ENCODE measurements at regions not wholly inside any gene's neighbourhood (a gene's known extent, or its start where the extent isn't known, plus 50 kb on each side); places are given as distances from the start of the nearest gene placed in this dataset.
"Not testable (repeated sequence)": the region's sequence is repeated elsewhere in the genome, so short reads cannot be mapped to it uniquely, and the experiment has no call there.

DNA sequence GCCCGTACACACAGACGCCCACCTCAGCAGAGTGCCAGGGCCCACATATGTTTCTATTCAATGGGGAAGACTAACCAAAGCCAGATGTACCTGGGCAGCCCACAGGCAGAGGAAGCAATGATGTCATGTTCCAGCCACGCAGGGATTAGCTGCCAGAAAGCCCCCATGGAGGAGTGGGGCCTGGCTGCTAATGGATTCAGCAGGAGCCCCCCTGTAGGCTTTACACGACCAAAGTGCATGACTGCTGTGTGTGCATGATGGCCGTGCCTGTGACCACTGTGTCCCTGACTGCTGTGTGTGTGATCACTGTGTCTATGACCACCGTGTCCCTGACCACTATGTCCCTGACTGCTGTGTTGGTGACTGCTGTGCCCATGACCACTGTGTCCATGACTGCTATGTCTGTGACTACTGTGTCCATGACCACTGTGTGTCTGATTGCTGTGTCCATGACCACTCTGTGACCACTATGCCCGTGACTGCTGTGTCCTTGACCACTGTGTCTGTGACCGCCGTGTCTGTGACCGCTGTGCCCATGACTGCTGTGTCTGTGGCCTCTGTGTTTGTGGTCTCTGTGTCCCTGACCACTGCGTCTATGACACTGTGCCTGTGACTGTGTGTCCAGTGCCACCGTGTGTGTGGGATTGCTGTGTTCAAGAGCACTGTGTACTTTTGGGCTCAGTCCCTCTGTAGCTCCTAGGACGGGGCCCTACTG lies 409.3 kb downstream of the RPS24 start:
- DNase-seq = peak; percentile 77

DNA sequence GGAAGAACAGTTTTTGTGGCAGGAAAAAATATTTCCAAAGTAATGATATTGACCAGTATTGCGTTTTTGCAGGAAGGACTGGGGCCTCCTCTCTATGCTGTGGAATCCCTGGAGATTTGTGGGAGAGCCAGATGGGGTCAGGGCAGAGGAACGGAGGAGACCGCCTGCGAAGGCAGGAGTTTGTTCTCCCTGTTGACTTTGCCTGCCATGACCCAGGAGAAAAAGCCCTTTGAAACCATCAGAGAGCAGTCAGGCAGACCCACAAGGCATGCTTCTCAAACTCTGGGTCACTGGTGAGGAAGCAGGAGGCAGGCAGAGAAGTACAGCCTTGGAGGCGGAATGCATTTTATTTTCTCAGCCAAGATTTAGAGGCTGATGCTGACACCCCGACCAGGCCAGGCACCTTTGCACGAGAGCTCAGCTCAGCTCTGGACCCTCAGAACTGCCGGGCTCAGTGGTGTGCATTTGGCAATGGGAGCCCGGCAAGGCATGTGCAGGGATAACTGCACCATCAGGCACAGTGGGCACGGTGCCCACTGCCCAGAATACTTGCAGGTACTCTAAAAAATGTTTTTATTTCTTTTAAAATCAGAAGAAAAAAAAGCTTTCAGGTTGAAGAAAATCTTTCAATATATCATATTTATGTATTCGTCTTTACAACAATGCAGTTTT lies 410.4 kb downstream of the RPS24 start:
- DNase-seq = no peak

DNA sequence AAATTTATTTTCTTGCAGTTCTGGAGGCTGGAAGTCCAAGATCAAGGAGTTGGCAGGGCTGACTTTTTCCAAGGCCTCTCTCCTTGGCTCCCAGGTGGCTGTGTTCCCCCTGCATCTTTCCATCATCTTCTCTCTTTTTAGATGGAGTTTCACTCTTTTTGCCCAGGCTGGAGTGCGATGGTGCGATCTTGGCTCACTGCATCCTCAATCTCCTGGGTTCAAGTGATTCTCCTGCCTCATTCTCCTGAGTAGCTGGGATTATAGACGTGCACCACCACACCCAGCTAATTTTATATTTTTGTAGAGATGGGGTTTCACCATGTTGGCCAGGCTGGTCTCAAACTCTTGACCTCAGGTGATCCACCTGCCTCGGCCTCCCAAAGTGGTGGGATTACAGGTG lies 411.1 kb downstream of the RPS24 start:
- not testable (repeated sequence) for DNase-seq

DNA sequence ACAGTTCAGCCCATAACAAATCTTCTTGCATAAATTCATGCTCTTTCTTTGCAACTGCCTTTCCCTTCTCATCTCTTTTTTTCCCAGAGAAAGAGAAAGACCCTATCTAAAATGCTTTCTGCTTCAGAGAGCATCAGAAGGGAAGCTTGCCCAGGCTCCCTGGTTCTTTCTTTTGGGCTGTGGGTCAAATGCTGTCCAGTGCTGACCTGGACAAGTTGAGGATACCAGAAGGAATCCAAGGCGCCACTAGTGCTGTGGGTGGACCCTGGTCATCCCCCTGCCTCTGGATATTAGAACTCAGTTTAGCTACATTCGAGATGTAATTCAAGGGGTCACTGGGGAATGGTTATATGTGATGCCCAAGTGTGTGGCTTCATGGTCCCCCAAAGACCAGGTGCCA lies 411.6 kb downstream of the RPS24 start:
- DNase-seq = no peak

DNA sequence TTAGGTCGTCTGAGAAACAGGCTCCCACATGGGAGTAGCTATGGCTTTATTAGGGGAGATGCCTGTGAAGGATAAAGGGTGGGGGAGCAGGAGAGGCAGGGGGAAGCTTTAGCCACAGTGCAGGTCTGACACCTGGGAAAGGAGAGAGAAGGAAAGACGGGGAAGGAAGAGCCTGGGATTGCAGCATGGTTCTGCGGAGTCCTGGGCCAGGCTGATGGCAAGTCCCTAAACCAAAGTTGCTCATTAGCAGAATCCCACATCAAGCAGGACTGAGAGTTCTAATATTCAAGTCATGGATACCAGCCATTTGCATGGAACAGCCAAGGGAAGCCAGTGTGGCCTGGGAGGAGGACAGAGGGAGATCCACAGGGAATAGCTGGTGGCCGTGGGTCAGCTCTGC lies 414.8 kb downstream of the RPS24 start:
- no peak for DNase-seq

DNA sequence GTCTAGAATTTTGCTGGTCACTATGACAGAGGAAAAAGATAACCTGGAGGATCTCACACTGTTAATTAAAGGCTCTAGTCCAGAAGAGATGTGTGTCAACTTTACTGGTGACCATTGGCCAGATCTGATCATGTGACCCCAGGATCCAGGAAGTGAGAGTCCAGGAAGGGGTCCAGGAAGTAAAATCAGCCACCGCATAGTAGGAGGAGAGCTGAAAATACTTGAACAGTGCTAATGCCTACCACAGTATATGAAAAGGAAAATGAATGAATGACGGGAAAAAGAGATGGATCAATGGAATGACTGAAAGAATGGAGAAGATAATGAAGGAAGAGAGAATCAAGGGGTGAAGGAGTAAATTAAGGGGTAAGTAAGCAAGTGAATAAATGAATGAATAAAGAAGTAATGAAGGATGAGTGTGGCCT lies 415.3 kb downstream of the RPS24 start:
- DNase-seq = no peak

DNA sequence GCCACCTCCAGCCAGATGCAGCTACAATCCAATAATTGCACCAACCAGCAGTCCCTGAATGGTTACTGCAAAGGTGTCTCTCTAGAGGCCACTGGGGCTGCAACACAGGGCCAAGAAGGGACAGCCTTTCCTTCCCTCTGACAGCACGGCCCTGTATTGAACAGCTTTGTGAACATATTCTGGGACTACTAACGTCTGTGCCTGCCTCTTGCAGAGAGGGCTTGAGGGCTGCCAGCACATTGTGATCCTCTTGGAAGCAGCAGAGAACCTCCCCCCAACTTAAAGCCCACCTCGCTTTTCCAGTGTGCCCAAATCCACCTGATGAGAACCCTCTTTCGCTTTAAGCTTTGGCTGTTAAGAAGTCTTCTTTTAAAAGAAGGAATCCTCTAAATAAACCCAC lies 415.9 kb downstream of the RPS24 start:
- DNase-seq = no peak

DNA sequence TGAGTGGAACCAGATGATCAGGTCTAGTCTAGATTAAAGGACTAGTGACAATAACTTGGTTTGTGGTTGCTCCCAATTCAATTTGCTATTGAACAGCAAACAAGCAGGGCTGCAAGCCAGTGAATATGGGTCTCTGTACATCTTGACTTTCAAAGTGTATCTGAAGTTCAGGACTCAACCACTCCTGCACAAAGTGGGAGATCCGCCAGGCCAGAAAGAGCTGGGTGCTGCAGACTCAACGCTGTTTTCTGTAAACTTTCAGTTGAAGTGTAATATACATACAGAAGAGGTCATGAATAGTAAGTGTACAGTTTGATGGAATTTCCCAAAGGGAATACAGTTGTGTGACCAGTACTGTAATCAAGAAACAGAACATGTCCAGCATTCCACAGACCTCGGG lies 416.6 kb downstream of the RPS24 start:
- DNase-seq = no peak

DNA sequence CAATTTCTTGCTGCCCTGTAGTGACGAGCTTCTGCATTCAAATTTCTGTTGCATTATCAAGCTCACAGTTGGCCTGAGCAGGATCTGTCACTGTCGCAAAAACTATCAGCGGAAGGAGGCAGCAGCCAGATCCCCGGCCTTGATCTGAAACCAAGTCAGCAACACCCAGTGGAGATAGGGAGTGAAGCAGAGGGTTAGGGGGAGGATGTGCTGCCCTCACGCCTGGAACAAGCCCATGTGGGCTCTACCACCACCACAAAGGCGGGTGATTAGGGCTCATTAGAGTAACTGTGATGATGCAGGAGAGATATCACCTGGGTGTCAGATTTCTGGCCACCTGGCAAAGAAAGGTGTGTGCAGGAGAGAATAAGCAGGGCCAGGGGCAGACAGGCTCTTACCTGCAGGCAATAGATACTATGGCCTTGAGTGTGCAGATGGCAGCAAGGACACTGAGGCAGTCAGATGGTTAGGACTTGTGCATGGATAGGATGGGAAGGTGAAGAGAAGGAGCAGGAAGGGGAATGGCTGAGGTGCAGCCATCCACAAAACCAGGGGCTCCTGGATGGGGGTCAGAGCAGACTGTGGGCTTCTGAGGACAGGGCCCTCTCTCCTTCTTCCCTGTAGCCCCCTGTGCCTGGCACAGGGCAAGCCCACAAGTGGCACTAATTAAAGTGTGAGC lies 417.3 kb downstream of the RPS24 start:
- no peak for DNase-seq

DNA sequence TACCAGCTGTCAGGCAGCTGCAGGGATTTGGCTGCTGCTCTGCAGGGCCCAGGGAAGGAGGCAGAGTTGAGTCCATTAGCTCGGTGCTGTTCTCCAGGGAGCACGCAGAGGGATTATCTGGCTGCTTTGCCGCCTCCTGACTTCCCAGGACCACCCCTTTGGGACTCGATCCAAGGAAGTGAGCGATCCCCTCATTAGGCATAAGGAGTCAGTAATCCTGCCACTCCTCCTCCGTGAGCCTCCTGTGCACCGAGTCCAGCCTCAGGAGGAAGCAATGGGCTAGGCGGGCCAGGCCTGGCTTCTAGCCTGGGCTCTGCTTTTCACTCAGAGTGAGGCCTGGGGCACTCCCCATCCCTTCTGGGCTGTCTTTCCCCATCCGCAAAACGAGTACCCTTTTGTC lies 417.9 kb downstream of the RPS24 start:
- peak; percentile 70 for DNase-seq

DNA sequence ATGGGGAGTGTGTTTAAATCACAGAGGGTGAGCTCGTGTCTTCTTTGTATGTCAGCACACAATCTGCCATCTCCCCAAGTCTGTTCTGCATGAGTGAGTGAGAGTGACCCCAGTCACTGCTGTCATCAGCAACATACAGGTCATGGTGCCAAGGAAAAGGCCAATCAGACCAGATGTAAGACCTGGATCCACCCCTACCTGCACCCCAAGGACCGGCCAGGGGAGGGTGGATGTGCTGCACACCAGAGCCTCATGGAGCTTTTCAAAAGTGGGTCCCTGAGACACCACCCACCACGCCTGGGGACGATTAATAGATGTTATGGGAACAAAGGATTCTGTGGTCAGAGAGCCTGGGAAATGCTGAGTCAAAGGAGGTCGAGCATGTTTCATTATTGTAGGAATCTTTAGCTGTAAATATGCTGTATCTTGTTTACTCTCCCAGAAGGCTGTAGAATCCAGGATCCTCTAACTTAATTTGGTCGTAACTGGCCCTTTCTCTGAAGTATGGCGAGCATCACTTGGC lies 420.5 kb downstream of the RPS24 start:
- peak; percentile 26 for DNase-seq

DNA sequence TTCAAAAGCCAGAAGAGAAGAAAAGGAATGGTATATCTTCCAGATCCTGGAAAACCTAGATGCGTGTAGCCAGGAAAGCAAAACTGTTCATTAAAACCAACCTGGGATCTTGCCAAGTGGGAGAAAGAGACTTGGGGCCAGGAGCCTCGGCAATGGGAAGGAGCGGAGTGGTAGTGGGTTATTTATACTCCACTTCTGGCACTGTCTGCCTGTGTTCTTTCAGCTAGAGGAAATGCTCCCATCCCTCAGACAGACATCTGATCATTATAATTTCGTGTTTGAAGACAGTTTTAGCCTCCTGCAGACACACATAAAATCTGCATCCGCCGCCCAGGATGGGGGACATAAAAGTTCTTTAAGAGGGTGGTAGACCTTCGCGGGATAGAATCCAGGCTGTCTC lies 421.6 kb downstream of the RPS24 start:
- DNase-seq = no peak

DNA sequence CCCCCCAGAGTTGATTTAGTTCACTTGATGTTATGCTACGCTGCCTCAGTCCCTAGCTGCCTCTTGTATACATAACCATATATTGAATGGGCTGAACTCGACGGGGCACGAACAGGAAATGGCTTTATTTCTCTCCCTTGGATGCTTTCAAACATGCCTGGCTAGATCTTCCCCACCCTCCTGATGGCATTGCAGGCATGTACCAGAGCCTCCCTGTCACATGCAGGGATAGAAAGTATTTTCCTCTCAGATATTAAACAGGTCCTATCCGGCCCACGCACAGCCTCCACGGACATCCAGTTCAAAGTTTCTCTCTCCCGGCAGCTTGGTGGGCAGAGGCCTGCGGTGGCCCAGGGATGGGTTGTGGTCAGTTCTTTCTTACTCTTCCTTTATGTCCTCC lies 422.1 kb downstream of the RPS24 start:
- no peak for DNase-seq

DNA sequence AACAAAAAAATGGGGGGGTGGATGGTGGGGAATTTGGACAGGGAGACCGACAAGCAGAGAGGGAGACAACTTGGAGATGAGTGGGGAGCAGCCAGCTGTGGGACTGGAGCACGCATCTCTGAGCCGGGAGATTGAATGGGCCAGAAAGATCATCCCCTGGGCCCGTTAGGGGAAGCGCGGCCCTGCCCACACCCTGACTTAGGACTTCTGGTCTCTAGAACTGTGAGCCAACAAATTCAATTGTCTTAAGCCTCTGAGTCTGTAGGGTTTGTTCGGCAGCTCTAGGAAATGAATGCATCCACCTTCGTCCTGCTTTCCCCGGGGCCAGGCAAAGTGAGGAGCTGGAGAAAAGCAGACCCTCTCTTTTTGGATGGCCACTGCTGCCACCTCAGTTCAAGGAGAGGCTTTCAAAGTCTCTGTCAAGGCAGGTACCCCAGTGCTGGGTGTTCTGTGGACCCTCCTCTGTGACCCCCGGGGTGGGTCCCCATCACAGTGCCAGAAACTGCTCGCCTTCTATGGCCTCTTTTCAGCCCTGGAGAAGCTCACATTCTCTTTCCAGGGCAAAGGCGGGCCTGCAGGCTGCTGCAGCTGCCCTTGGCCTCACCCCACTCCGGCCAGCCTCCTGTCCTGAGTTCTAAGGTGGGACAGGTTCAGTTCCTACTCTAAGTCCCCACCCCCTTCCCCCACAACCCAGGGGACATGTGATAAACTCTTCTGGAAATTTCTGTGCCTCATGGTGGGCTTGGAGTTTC lies 423.2 kb downstream of the RPS24 start:
- DNase-seq = no peak

DNA sequence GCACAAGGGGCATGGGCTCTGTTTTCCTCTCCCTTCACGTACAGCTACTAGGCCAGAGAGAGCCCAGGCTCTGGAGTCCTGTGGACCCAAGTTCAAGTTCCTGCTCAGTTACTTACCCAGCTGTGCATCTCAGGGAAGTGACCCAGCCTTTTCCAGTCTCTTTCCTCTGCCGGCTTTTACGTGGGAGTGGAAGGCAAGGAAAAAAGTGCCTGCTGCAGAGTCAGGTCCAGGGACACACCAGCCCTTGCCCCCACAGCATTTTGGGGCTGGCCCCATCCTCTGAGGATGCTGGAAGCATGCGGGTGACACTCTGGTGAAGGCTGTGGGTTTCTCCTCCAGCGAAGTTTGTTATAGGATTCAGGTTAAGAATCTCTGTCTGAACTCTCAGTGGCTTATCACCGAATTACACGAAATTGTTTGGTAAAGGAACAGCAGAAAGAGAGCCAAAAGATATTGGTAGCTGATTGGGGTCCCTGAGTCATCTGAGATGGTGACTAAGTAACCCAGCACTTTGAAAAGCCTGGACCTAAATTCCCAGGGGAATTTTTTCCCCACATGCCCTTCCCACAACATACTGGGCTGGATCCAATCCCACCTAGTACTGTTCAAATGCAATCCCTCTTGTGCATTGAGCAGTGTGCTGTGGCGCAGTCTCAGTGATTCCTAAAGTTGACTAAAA lies 424.3 kb downstream of the RPS24 start:
- peak; percentile 97 for DNase-seq

DNA sequence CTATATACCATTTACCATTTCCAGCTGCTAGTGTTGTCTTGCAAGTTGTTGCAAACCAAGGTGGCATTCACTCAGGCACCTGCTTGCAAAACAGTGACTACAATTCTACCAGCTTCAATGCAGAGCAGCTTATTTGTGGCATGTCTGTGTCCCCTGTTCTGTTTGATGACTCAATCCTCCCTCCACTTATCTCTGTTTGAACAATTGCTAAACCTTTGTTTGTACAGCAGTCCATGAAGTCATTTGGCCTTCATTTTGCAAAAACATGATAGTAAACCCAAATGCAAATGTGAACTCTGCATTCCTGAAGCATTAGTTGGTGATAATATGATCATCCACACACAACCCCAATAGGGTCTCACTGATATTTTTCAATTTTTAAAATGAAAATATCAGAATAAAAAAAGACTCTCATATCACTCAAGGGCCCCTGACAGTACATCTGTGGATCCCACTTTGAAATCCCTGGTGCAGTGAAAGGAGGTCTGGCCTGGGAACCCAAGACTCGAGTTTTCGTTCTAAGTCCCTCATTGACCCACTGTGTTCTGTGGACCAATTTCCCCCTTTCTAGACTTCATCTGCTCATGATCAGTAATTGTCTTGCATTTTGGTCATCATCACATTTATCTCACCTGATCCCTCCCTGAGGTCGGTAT lies 425.4 kb downstream of the RPS24 start:
- peak; percentile 82 for DNase-seq

DNA sequence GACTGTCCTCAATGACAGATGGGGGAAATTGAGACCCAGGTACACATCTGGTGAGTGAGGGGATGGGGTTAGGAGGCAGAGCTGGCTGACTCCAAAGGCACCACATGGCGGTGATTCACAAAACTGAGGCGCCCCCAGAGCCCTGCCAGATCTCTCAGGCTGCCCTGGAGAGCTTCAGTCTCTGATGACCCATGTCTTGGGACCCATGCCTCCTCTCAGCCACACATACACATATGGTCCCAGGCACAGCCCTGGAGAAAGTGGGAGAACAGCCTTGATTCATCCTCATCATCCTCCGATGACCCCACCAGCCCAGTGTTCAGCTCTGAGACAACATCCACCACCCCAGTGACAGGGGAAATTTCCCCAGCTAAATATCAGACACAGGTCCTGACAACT lies 426.0 kb downstream of the RPS24 start:
- no peak for DNase-seq

DNA sequence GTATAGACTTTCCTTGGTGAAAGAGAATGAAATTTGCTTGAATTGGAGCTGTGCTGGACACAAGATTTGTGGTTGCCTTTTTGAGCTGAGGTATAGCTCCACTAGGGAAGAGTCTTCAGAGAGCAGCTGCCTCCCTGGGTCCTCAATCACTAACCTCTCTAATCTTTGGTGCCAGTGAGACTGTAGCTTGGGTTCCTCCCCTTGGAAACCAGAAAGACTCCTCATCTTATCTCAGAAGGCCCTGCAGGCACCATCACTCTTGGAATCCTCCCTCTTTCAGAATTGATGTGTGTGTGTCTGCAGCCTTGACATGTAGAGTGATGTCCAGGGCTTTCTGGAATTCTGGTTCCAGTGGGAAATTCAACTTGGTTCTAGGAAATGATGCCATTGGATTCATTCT lies 426.5 kb downstream of the RPS24 start:
- DNase-seq = no peak

DNA sequence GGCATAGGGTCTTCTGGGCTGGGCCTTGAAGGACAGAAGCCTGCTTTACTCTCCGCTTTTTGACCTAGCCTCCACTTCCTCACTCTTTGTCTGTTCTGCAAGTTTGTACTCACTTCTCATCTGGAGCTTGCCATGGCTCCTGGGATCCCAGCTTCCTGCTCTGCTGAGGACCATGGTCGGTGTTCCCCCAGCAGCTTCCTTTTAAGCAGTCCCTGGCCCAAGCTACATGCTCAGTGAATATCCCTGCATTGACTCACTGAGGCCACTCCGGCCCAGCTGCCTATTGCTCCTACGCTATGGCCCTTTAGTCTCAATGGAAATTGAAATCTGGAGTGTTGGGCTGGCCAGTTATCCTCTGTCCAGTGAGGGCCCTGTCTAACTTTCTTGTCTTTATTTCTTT lies 427.7 kb downstream of the RPS24 start:
- no peak for DNase-seq

DNA sequence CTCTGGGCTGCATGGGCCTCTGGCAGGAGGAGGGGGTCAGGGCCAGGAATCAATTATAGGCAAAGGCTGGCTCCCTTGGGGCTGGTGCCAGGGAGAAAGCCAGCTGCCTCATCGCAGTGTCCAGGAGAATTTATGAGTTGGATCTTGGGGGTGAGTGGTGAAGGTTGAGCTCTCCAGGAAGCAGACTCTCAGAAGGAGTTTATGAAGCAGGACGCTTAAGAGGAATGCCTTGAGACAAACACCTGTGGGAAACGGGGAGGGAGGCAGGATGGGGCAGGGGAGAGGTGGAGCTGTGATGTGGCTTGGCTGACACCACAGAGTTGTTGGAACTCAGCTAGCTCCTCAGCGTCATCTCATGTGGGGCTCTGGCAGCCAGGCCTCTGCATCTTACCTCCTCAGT lies 428.5 kb downstream of the RPS24 start:
- DNase-seq = no peak

DNA sequence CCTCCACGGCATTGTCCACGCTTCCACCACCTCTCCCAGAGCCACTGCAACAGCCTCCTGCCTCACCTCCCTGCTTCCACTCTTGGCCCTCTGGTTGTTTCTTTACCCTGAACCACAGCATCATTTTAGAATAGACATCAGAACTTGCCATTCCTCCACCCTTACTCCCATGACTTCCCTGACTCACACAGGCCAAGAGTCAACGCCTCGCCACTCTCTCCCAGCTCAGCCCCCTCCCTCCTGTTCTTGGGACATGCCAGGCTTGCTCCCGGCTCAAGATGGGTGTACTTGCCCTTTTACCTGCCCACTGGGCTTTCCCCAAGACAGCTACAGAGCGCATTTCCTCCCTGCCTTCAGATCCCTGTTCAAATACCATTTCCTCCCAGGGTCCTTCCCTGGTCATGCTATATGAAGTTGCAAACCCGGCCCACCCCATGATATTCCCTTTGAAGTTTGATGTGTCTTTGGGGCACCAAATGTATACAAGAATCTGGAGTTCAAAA lies 429.1 kb downstream of the RPS24 start:
- no peak for DNase-seq

Measured in fibroblast of skin of right biceps (primary cell).